ENCODE measurements at regions not wholly inside any gene's neighbourhood (a gene's known extent, or its start where the extent isn't known, plus 50 kb on each side); places are given as distances from the start of the nearest gene placed in this dataset.

GRCh38 chr2:60268661-60269060 lies 284.8 kb downstream of the BCL11A start:
- Histone ChIP-seq H3K27me3 (ENCODE audit: control insufficient read depth in 1 of 2, insufficient read depth in 2 of 2, low read length in 1 of 2) (no peaks in the 10 kb centered on the region), H3K27ac (ENCODE audit: low read depth in 1 of 2, low read length in 2 of 2) (no peak overlapping the region), H3K4me3 (ENCODE audit: low read length in 2 of 2) (no peak overlapping the region), H3K4me1 (ENCODE audit: control insufficient read depth in 1 of 2, insufficient read depth in 2 of 2, low read length in 2 of 2) (no peaks in the 10 kb centered on the region), H3K9me3 (ENCODE audit: control insufficient read depth, low read length) (no peaks in the 10 kb centered on the region), H3K36me3 (ENCODE audit: control insufficient read depth in 1 of 2, insufficient read depth in 2 of 2, low read length in 1 of 2) (no peaks in the 10 kb centered on the region)
- DNase-seq (no peak), ATAC-seq (ENCODE audit: low FRiP score) (no peak)
- intact Hi-C loops (cut with DNase I): no loop called here
- WGBS, 2 donors: 96 to 99% methylated on average over 2 of the region's 2 CpGs

DNA sequence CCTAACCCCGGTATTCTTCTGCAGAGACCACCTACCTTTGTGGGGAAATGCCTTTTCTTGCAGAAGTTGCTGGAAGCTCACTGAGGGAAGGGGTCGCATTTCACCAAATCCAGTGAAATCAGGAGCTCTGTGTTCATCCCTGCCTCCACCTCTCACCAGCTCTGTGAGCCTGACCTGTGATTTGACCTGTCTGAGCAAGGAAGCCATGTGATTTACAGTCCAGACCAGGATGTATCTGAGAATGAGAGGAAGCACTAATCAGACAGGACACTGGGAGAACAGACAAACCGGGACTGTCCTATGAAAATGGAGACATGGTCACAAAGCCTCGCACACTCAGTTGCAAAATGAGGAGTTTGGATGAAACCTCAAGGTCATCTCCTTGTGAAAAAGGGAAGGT lies 285.4 kb downstream of the BCL11A start:
- no peak for DNase-seq
- WGBS, 2 donors: 92 to 94% methylated on average over 4 of the region's 4 CpGs

DNA sequence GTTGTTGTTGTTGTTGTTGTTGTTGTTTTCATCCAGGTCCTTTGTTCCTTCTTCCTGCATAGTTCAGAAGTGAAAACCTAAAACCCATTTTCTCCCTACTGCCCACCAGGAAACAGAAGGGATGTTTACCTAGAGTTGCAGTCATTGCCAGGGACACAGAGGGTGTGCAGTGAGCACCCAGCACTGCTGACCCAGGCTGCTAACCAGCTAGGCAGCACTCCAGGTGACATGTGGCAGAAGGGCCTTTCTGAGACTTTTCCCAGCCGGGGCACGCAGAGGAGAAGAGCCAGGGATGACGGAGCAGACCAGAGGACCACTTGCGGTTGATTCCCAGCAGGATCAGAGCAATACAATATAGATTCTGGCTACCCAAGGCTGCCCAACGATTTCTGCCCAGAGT lies 286.3 kb downstream of the BCL11A start:
- Histone ChIP-seq H3K4me3 (ENCODE audit: low read length in 2 of 2) (no peak overlapping the region), H3K27ac (ENCODE audit: low read depth in 1 of 2, low read length in 2 of 2) (no peak overlapping the region), H3K4me1 (ENCODE audit: control insufficient read depth in 1 of 2, insufficient read depth in 2 of 2, low read length in 2 of 2) (no peaks in the 10 kb centered on the region), H3K27me3 (ENCODE audit: control insufficient read depth in 1 of 2, insufficient read depth in 2 of 2, low read length in 1 of 2) (no peaks in the 10 kb centered on the region), H3K9me3 (ENCODE audit: control insufficient read depth, low read length) (no peaks in the 10 kb centered on the region), H3K36me3 (ENCODE audit: control insufficient read depth in 1 of 2, insufficient read depth in 2 of 2, low read length in 1 of 2) (no peaks in the 10 kb centered on the region)
- intact Hi-C loops (cut with DNase I): no loop called here
- 91 to 99% methylated on average over 5 of the region's 5 CpGs for WGBS, 2 donors
- ATAC-seq (ENCODE audit: low FRiP score) (no peak), DNase-seq (no peak)

More for the DNA sequence above, 285.4 kb downstream of the BCL11A start:
- Histone ChIP-seq H3K4me1 (ENCODE audit: control insufficient read depth in 1 of 2, insufficient read depth in 2 of 2, low read length in 2 of 2) (no peaks in the 10 kb centered on the region), H3K4me3 (ENCODE audit: low read length in 2 of 2) (no peak overlapping the region), H3K27me3 (ENCODE audit: control insufficient read depth in 1 of 2, insufficient read depth in 2 of 2, low read length in 1 of 2) (no peaks in the 10 kb centered on the region), H3K36me3 (ENCODE audit: control insufficient read depth in 1 of 2, insufficient read depth in 2 of 2, low read length in 1 of 2) (no peaks in the 10 kb centered on the region), H3K9me3 (ENCODE audit: control insufficient read depth, low read length) (no peaks in the 10 kb centered on the region), H3K27ac (ENCODE audit: low read depth in 1 of 2, low read length in 2 of 2) (no peak overlapping the region)
- ATAC-seq (ENCODE audit: low FRiP score): no peak
- intact Hi-C loops (cut with DNase I): no loop called here

- H3K36me3 ChIP-seq (ENCODE audit: control insufficient read depth in 1 of 2, insufficient read depth in 2 of 2, low read length in 1 of 2): no peaks in the 10 kb centered on the region
- no peak for ATAC-seq (ENCODE audit: low FRiP score)
- no peaks in the 10 kb centered on the region for H3K27me3 ChIP-seq (ENCODE audit: control insufficient read depth in 1 of 2, insufficient read depth in 2 of 2, low read length in 1 of 2)
- H3K4me1 ChIP-seq (ENCODE audit: control insufficient read depth in 1 of 2, insufficient read depth in 2 of 2, low read length in 2 of 2): no peaks in the 10 kb centered on the region
- intact Hi-C loops (cut with DNase I): no loop called here
- H3K4me3 ChIP-seq (ENCODE audit: low read length in 2 of 2): no peak overlapping the region
- no peaks in the 10 kb centered on the region for H3K9me3 ChIP-seq (ENCODE audit: control insufficient read depth, low read length)
- no peak overlapping the region for H3K27ac ChIP-seq (ENCODE audit: low read depth in 1 of 2, low read length in 2 of 2)
- DNase-seq: no peak
- 87 to 89% methylated on average over 7 of the region's 7 CpGs for WGBS, 2 donors
Measured at GRCh38 chr2:60262178-60262577, 291.3 kb downstream of the BCL11A start.

GRCh38 chr2:60260639-60261296 lies 292.7 kb downstream of the BCL11A start:
- Histone ChIP-seq H3K36me3 (ENCODE audit: control insufficient read depth in 1 of 2, insufficient read depth in 2 of 2, low read length in 1 of 2) (no peaks in the 10 kb centered on the region), H3K4me3 (ENCODE audit: low read length in 2 of 2) (no peak overlapping the region), H3K4me1 (ENCODE audit: control insufficient read depth in 1 of 2, insufficient read depth in 2 of 2, low read length in 2 of 2) (no peaks in the 10 kb centered on the region), H3K9me3 (ENCODE audit: control insufficient read depth, low read length) (no peaks in the 10 kb centered on the region), H3K27me3 (ENCODE audit: control insufficient read depth in 1 of 2, insufficient read depth in 2 of 2, low read length in 1 of 2) (no peaks in the 10 kb centered on the region), H3K27ac (ENCODE audit: low read depth in 1 of 2, low read length in 2 of 2) (no peak overlapping the region)
- DNase-seq (no peak), ATAC-seq (ENCODE audit: low FRiP score) (no peak)
- 53 to 60% methylated on average over 13 of the region's 13 CpGs for WGBS, 2 donors
- intact Hi-C loops (cut with DNase I): no loop called here

GRCh38 chr2:60259781-60260180 lies 293.7 kb downstream of the BCL11A start:
- DNase-seq (no peak), ATAC-seq (ENCODE audit: low FRiP score) (no peak)
- intact Hi-C loops (cut with DNase I): no loop called here

GRCh38 chr2:60252581-60253150 lies 300.8 kb downstream of the BCL11A start:
- H3K36me3 ChIP-seq (ENCODE audit: control insufficient read depth in 1 of 2, insufficient read depth in 2 of 2, low read length in 1 of 2): no peaks in the 10 kb centered on the region
- WGBS, 2 donors: 7 to 11% methylated on average over 6 of the region's 6 CpGs
- intact Hi-C loops (cut with DNase I): no loop called here
- no peak overlapping the region for H3K27ac ChIP-seq (ENCODE audit: low read depth in 1 of 2, low read length in 2 of 2)
- H3K27me3 ChIP-seq (ENCODE audit: control insufficient read depth in 1 of 2, insufficient read depth in 2 of 2, low read length in 1 of 2): no peaks in the 10 kb centered on the region
- no peaks in the 10 kb centered on the region for H3K9me3 ChIP-seq (ENCODE audit: control insufficient read depth, low read length)
- H3K4me1 ChIP-seq (ENCODE audit: control insufficient read depth in 1 of 2, insufficient read depth in 2 of 2, low read length in 2 of 2): peaks cover 0 to 2% of the 10 kb centered on the region in 2 donors
- DNase-seq (no peak), ATAC-seq (ENCODE audit: low FRiP score) (no peak)
- no peak overlapping the region for H3K4me3 ChIP-seq (ENCODE audit: low read length in 2 of 2)

More at GRCh38 chr2:60259781-60260180, 293.7 kb downstream of the BCL11A start:
- Histone ChIP-seq H3K27me3 (ENCODE audit: control insufficient read depth in 1 of 2, insufficient read depth in 2 of 2, low read length in 1 of 2) (no peaks in the 10 kb centered on the region), H3K4me1 (ENCODE audit: control insufficient read depth in 1 of 2, insufficient read depth in 2 of 2, low read length in 2 of 2) (no peaks in the 10 kb centered on the region), H3K27ac (ENCODE audit: low read depth in 1 of 2, low read length in 2 of 2) (no peak overlapping the region), H3K4me3 (ENCODE audit: low read length in 2 of 2) (no peak overlapping the region), H3K9me3 (ENCODE audit: control insufficient read depth, low read length) (no peaks in the 10 kb centered on the region), H3K36me3 (ENCODE audit: control insufficient read depth in 1 of 2, insufficient read depth in 2 of 2, low read length in 1 of 2) (no peaks in the 10 kb centered on the region)
- WGBS, 2 donors: 96 to 100% methylated on average over 1 of the region's 1 CpG

- ATAC-seq (ENCODE audit: low FRiP score): no peak
- Histone ChIP-seq H3K27ac (ENCODE audit: low read depth in 1 of 2, low read length in 2 of 2) (no peak overlapping the region), H3K4me1 (ENCODE audit: control insufficient read depth in 1 of 2, insufficient read depth in 2 of 2, low read length in 2 of 2) (peaks cover 0 to 2% of the 10 kb centered on the region in 2 donors), H3K27me3 (ENCODE audit: control insufficient read depth in 1 of 2, insufficient read depth in 2 of 2, low read length in 1 of 2) (no peaks in the 10 kb centered on the region), H3K4me3 (ENCODE audit: low read length in 2 of 2) (no peak overlapping the region), H3K36me3 (ENCODE audit: control insufficient read depth in 1 of 2, insufficient read depth in 2 of 2, low read length in 1 of 2) (no peaks in the 10 kb centered on the region), H3K9me3 (ENCODE audit: control insufficient read depth, low read length) (no peaks in the 10 kb centered on the region)
- DNase-seq: no peak
- intact Hi-C loops (cut with DNase I): no loop called here
Measured at GRCh38 chr2:60251247-60251646, 302.2 kb downstream of the BCL11A start.

DNA sequence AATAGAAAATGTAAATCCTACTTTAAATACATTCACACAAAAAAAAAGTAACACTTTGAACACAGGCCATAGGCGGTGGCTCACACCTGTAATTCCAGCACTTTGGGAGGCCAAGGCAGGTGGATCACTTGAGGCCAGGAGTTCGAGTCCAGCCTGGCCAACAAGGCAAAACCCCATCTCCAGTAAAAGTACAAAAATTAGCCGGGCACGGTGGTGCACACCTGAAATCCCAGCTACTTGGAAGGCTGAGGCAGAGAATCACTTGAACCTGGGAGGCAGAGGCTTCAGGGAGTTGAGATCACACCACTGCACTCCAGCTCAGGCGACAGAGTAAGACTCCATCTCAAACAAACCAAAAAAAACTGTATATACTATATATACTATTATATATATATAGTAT lies 303.6 kb downstream of the BCL11A start:
- Histone ChIP-seq H3K9me3 (ENCODE audit: control insufficient read depth, low read length) (no peaks in the 10 kb centered on the region), H3K4me3 (ENCODE audit: low read length in 2 of 2) (no peak overlapping the region), H3K27ac (ENCODE audit: low read depth in 1 of 2, low read length in 2 of 2) (no peak overlapping the region), H3K4me1 (ENCODE audit: control insufficient read depth in 1 of 2, insufficient read depth in 2 of 2, low read length in 2 of 2) (peaks cover 0 to 2% of the 10 kb centered on the region in 2 donors), H3K36me3 (ENCODE audit: control insufficient read depth in 1 of 2, insufficient read depth in 2 of 2, low read length in 1 of 2) (no peaks in the 10 kb centered on the region), H3K27me3 (ENCODE audit: control insufficient read depth in 1 of 2, insufficient read depth in 2 of 2, low read length in 1 of 2) (no peaks in the 10 kb centered on the region)
- ATAC-seq (ENCODE audit: low FRiP score): no peak
- WGBS, 2 donors: 85 to 96% methylated on average over 5 of the region's 5 CpGs
- intact Hi-C loops (cut with DNase I): no loop called here
- DNase-seq: no peak
